Smooth muscle cell (in vitro differentiated cells): ENCODE measurements at regions not wholly inside any gene's neighbourhood (a gene's known extent, or its start where the extent isn't known, plus 50 kb on each side); places are given as distances from the start of the nearest gene placed in this dataset.

Experiments used
- DNase-seq: peaks from one replicate; lab custom pipeline; 2025; ENCODE audit not compliant: unreplicated experiment; lab: John Stamatoyannopoulos, UW
- H2AFZ ChIP-seq: fragments of 200-600 bp; sonication (generic); 2 replicates; pipeline ENCODE4 v1.6.0; 2016; ENCODE audit warnings: antibody characterized with exemption, low read depth, mild to moderate bottlenecking
- H3F3A ChIP-seq: fragments of 200-600 bp; sonication (generic); 2 replicates; pipeline ENCODE4 v1.6.0; 2017; ENCODE audit warnings: antibody characterized with exemption, low read depth
- H3K27ac ChIP-seq: fragments of 200-600 bp; sonication (generic); 2 replicates; pipeline ENCODE4 v1.5.1; 2016; ENCODE audit warnings: low read depth, mild to moderate bottlenecking
- H3K27me3 ChIP-seq: fragments of 200-600 bp; sonication (generic); 2 replicates; pipeline ENCODE4 v1.6.1; 2016; ENCODE audit warnings: low read depth, mild to moderate bottlenecking
- H3K36me3 ChIP-seq: fragments of 200-600 bp; sonication (generic); 2 replicates; pipeline ENCODE4 v1.5.1; 2016; ENCODE audit warnings: low read depth
- H3K4me1 ChIP-seq: fragments of 200-600 bp; sonication (generic); 2 replicates; pipeline ENCODE4 v1.5.1; 2016; ENCODE audit warnings: low read depth
- H3K4me2 ChIP-seq: fragments of 200-600 bp; sonication (generic); 2 replicates; pipeline ENCODE4 v1.6.0; 2016; ENCODE audit warnings: mild to moderate bottlenecking
- H3K4me3 ChIP-seq: fragments of 200-600 bp; sonication (generic); 2 replicates; pipeline ENCODE4 v1.5.1; 2016; ENCODE audit warnings: mild to moderate bottlenecking
- H3K79me2 ChIP-seq: fragments of 200-600 bp; sonication (generic); 2 replicates; pipeline ENCODE4 v1.6.0; 2016; ENCODE audit warnings: low read depth, mild to moderate bottlenecking
- H3K9ac ChIP-seq: fragments of 200-600 bp; sonication (generic); 2 replicates; pipeline ENCODE4 v1.6.0; 2016; ENCODE audit warnings: low read depth
- H3K9me3 ChIP-seq: fragments of 200-600 bp; sonication (generic); replicated peaks from 2 replicates; pipeline ENCODE4 v1.5.1; 2016; ENCODE audit warnings: low read depth
- H4K20me1 ChIP-seq: fragments of 200-600 bp; sonication (generic); 2 replicates; pipeline ENCODE4 v1.6.0; 2016; ENCODE audit warnings: low read depth
- WGBS: methylation state at CpG from one replicate; pipeline ENCODE4 v1.1.7; 2016; ENCODE audit warnings: low lambda C conversion rate; 5-methylcytosine and 5-hydroxymethylcytosine counted together
- TF ChIP-seq, protein P1 (sequence below): fragments of 200-600 bp; sonication (generic); IDR thresholded peaks from 2 replicates; pipeline ENCODE4 v1.5.1; 2017; ENCODE audit warnings: borderline replicate concordance, mild to moderate bottlenecking, antibody characterized with exemption; ENCODE audit not compliant: insufficient read depth, poor library complexity, severe bottlenecking

DNA sequence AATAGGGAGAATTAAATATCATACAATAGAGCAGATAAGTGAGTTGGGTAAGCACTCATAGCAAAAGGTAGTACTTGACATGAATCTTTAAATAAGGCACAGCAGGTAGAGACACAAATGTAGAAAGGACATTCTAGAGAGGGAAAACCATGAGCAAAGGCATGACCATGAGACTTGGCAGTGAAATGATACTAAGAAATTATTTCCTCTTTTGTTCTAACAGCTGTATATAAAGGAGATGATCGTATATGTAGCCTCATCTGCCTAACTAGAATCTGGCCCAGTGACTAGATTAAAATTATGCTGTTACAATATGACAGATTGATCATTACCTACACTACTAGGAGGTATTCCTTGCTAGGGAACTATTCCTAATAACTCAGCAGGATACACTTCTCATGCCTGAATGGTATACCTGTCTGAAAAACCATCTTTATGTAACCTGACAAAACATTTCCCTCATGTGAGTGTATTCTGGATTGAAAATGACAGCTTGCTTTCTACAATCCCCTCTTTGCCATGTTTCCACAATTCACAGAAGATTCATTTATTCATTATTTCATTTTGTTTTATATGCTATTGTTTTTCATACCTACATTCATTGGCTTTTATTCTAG, 725.7 kb downstream of the C12orf50 start:
- no peak for DNase-seq
- Histone ChIP-seq H3K9me3 (no peaks in the 10 kb centered on the region), H3K36me3 (no peaks in the 10 kb centered on the region), H3F3A (no peaks in the 10 kb centered on the region), H3K4me2 (no peak overlapping the region), H3K79me2 (no peaks in the 10 kb centered on the region), H3K4me1 (no peaks in the 10 kb centered on the region), H3K27me3 (no peaks in the 10 kb centered on the region), H2AFZ (no peak overlapping the region), H3K27ac (no peak overlapping the region), H3K4me3 (no peak overlapping the region), H4K20me1 (no peaks in the 10 kb centered on the region), H3K9ac (no peak overlapping the region)
- TF ChIP-seq, protein P1, sequence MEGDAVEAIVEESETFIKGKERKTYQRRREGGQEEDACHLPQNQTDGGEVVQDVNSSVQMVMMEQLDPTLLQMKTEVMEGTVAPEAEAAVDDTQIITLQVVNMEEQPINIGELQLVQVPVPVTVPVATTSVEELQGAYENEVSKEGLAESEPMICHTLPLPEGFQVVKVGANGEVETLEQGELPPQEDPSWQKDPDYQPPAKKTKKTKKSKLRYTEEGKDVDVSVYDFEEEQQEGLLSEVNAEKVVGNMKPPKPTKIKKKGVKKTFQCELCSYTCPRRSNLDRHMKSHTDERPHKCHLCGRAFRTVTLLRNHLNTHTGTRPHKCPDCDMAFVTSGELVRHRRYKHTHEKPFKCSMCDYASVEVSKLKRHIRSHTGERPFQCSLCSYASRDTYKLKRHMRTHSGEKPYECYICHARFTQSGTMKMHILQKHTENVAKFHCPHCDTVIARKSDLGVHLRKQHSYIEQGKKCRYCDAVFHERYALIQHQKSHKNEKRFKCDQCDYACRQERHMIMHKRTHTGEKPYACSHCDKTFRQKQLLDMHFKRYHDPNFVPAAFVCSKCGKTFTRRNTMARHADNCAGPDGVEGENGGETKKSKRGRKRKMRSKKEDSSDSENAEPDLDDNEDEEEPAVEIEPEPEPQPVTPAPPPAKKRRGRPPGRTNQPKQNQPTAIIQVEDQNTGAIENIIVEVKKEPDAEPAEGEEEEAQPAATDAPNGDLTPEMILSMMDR: no peak
- WGBS: 95% methylated on average over 1 of the region's 1 CpG

DNA sequence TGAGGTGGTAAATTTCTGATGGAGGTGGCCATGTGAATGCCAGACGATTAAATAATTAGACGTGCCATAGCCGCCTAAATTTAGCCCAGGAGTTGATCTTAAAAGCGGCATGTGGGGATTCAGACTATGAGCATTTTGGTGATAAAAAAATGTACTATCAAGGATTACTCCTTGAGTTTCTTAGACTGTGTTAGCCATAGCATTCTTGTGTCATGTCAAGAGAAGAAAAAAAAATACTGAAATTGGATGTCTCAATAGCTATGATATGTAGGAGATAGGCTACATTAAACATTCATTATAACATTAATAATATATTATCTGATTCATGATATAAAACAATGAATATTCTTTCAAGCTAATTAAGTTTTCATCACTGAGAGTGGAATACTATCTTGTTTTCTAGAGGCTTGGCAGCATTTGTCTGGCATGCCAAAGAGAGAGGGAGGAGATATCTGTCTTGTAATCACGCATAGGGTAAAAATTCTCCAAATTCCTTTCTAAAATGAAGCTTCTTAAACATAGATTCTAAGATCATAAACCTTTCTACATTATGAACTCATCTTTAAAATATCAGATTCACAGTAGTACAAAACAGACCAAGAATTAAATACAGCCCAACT, 727.0 kb downstream of the C12orf50 start:
- no peaks in the 10 kb centered on the region for H3K79me2 ChIP-seq
- H3K36me3 ChIP-seq: no peaks in the 10 kb centered on the region
- no peaks in the 10 kb centered on the region for H3F3A ChIP-seq
- no peak overlapping the region for H3K4me2 ChIP-seq
- no peaks in the 10 kb centered on the region for H3K9me3 ChIP-seq
- no peak overlapping the region for H3K9ac ChIP-seq
- H4K20me1 ChIP-seq: no peaks in the 10 kb centered on the region
- no peaks in the 10 kb centered on the region for H3K27me3 ChIP-seq
- H3K27ac ChIP-seq: no peak overlapping the region
- H3K4me1 ChIP-seq: no peaks in the 10 kb centered on the region
- DNase-seq: no peak
- no peak overlapping the region for H3K4me3 ChIP-seq
- 86% methylated on average over 5 of the region's 5 CpGs for WGBS
- no peak overlapping the region for H2AFZ ChIP-seq
- TF ChIP-seq, protein P1: no peak

DNA sequence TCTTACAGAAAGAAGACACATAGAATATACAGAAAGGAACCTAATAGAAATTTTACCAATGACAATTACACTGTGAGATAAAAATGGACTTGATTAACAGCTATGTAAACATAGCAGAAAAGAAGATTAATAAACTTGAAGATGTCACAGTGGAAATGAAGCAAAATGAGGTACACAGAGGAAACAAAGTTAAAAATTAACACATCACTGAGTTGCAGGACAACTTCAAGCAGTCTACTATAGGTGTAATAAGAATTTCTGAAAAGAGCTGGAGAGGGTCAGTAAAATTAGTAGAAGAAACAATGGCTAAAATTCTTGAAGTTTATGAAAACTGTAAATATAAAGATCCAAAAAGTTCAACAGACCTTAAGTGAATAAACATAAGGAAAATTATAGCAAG, 738.7 kb downstream of the C12orf50 start:
- TF ChIP-seq, protein P1: no peak
- H3K36me3 ChIP-seq: no peaks in the 10 kb centered on the region

DNA sequence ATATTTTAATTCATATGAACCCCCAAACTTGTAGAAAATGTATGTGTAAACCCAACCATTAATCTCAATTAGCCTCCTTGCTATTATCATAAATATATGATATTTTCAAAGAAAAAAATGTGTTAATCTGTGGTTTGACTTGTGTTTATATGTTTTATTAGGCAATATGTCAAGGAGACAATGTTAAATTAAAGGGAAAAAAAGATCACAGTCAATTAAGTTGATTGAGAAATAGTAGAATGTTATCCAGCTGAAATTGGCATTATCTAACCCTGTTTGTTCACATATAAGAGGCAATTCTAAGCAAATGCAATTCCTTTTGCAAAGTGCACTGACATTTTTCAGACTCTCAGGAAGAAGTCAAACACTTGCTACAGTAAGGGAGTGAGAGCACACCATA, 745.3 kb downstream of the C12orf50 start:
- Histone ChIP-seq H3K4me2 (no peak overlapping the region), H4K20me1 (no peaks in the 10 kb centered on the region), H3K4me3 (no peak overlapping the region), H2AFZ (no peak overlapping the region), H3K36me3 (no peaks in the 10 kb centered on the region), H3K9me3 (no peaks in the 10 kb centered on the region), H3K9ac (no peak overlapping the region), H3K79me2 (no peaks in the 10 kb centered on the region), H3K4me1 (no peaks in the 10 kb centered on the region), H3K27ac (no peak overlapping the region), H3F3A (no peaks in the 10 kb centered on the region), H3K27me3 (no peaks in the 10 kb centered on the region)
- DNase-seq: no peak
- TF ChIP-seq, protein P1: no peak

More for the DNA sequence above, 738.7 kb downstream of the C12orf50 start:
- no peak for DNase-seq
- no peak overlapping the region for H3K4me2 ChIP-seq
- H3K4me3 ChIP-seq: no peak overlapping the region
- H3K27ac ChIP-seq: no peak overlapping the region
- H4K20me1 ChIP-seq: no peaks in the 10 kb centered on the region
- no peaks in the 10 kb centered on the region for H3K27me3 ChIP-seq
- H3K4me1 ChIP-seq: no peaks in the 10 kb centered on the region
- no peak overlapping the region for H2AFZ ChIP-seq
- no peaks in the 10 kb centered on the region for H3K9me3 ChIP-seq
- no peak overlapping the region for H3K9ac ChIP-seq
- no peaks in the 10 kb centered on the region for H3K79me2 ChIP-seq
- no peaks in the 10 kb centered on the region for H3F3A ChIP-seq
